Thyroid gland (tissue), 4 donors: ENCODE measurements at regions not wholly inside any gene's neighbourhood (a gene's known extent, or its start where the extent isn't known, plus 50 kb on each side); places are given as distances from the start of the nearest gene placed in this dataset.

Source experiments
- POLR2A ChIP-seq, 2 donors: fragments of 450-650 bp; IDR thresholded peaks; one replicate each; pipeline ENCODE4 v1.6.1; 2017; ENCODE audit warnings: antibody characterized with exemption in 2 of 2, mild to moderate bottlenecking in 2 of 2, moderate library complexity in 1 of 2
- TF ChIP-seq, protein P1 (sequence below), 6 experiments: fragments of 200-600 bp in 3 of 6; fragments of 450-650 bp in 3 of 6; sonication (generic) in 3 of 6; IDR thresholded peaks; one replicate each; pipeline ENCODE4 v1.5.1; 2016 to 2019; ENCODE audit warnings: antibody characterized with exemption in 6 of 6, mild to moderate bottlenecking in 2 of 6, inconsistent platforms in 1 of 6, moderate library complexity in 1 of 6

GRCh38 chr13:39249982-39250381, 211.7 kb downstream of the NHLRC3 start:
- TF ChIP-seq, protein P1, sequence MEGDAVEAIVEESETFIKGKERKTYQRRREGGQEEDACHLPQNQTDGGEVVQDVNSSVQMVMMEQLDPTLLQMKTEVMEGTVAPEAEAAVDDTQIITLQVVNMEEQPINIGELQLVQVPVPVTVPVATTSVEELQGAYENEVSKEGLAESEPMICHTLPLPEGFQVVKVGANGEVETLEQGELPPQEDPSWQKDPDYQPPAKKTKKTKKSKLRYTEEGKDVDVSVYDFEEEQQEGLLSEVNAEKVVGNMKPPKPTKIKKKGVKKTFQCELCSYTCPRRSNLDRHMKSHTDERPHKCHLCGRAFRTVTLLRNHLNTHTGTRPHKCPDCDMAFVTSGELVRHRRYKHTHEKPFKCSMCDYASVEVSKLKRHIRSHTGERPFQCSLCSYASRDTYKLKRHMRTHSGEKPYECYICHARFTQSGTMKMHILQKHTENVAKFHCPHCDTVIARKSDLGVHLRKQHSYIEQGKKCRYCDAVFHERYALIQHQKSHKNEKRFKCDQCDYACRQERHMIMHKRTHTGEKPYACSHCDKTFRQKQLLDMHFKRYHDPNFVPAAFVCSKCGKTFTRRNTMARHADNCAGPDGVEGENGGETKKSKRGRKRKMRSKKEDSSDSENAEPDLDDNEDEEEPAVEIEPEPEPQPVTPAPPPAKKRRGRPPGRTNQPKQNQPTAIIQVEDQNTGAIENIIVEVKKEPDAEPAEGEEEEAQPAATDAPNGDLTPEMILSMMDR (IDR thresholded peaks at IDR 0.05): no peak
- no peak for TF ChIP-seq POLR2A (IDR thresholded peaks at IDR 0.05)
